ENCODE measurements at regions not wholly inside any gene's neighbourhood (a gene's known extent, or its start where the extent isn't known, plus 50 kb on each side); places are given as distances from the start of the nearest gene placed in this dataset.

GRCh38 chr14:49221316-49221715 lies 364.9 kb downstream of the RPS29 start:
- H3K4me3 Mint-ChIP-seq = no peak overlapping the region
- H3K4me1 Mint-ChIP-seq = no peaks in the 10 kb centered on the region
- no peak for DNase-seq (ENCODE audit: low spot score in 2 of 2, unreplicated experiment in 2 of 2)
- H3K36me3 Mint-ChIP-seq = no peaks in the 10 kb centered on the region
- no peak overlapping the region for H3K27ac Mint-ChIP-seq
- peaks cover 3% of the 10 kb centered on the region for H3K27me3 Mint-ChIP-seq (ENCODE audit: low read depth)
- no peak for TF ChIP-seq CTCF (IDR thresholded peaks at IDR 0.05; ENCODE audit: unreplicated experiment)
- H3K9me3 Mint-ChIP-seq = no peaks in the 10 kb centered on the region

- no peak for DNase-seq (ENCODE audit: low spot score in 2 of 2, unreplicated experiment in 2 of 2)
- Mint-ChIP-seq H3K4me1 (no peaks in the 10 kb centered on the region), H3K4me3 (no peak overlapping the region), H3K36me3 (no peaks in the 10 kb centered on the region), H3K27me3 (ENCODE audit: low read depth) (peaks cover 3% of the 10 kb centered on the region), H3K9me3 (no peaks in the 10 kb centered on the region), H3K27ac (no peak overlapping the region)
- TF ChIP-seq CTCF (IDR thresholded peaks at IDR 0.05; ENCODE audit: unreplicated experiment) = no peak
Observed at GRCh38 chr14:49220492-49220891, 365.7 kb downstream of the RPS29 start.

GRCh38 chr14:49218436-49219092 lies 367.6 kb downstream of the RPS29 start:
- Mint-ChIP-seq H3K27me3 (ENCODE audit: low read depth) (peaks cover 3% of the 10 kb centered on the region), H3K4me1 (no peaks in the 10 kb centered on the region), H3K36me3 (no peaks in the 10 kb centered on the region), H3K9me3 (no peaks in the 10 kb centered on the region), H3K27ac (no peak overlapping the region), H3K4me3 (no peak overlapping the region)
- no peak for TF ChIP-seq CTCF (IDR thresholded peaks at IDR 0.05; ENCODE audit: unreplicated experiment)
- no peak for DNase-seq (ENCODE audit: low spot score in 2 of 2, unreplicated experiment in 2 of 2)

GRCh38 chr14:49212721-49213120 lies 373.5 kb downstream of the RPS29 start:
- no peaks in the 10 kb centered on the region for H3K9me3 Mint-ChIP-seq
- H3K27me3 Mint-ChIP-seq (ENCODE audit: low read depth) = no peaks in the 10 kb centered on the region
- no peaks in the 10 kb centered on the region for H3K36me3 Mint-ChIP-seq
- no peak for DNase-seq (ENCODE audit: low spot score in 2 of 2, unreplicated experiment in 2 of 2)
- H3K4me1 Mint-ChIP-seq = peaks cover 9% of the 10 kb centered on the region
- H3K4me3 Mint-ChIP-seq = no peak overlapping the region
- TF ChIP-seq CTCF (IDR thresholded peaks at IDR 0.05; ENCODE audit: unreplicated experiment) = no peak
- H3K27ac Mint-ChIP-seq = no peak overlapping the region

GRCh38 chr14:49209416-49209815 lies 376.8 kb downstream of the RPS29 start:
- no peak for DNase-seq (ENCODE audit: low spot score in 2 of 2, unreplicated experiment in 2 of 2)
- H3K9me3 Mint-ChIP-seq = no peaks in the 10 kb centered on the region
- H3K27me3 Mint-ChIP-seq (ENCODE audit: low read depth) = no peaks in the 10 kb centered on the region
- H3K36me3 Mint-ChIP-seq = no peaks in the 10 kb centered on the region
- no peak overlapping the region for H3K27ac Mint-ChIP-seq
- TF ChIP-seq CTCF (IDR thresholded peaks at IDR 0.05; ENCODE audit: unreplicated experiment) = no peak
- peaks cover 23% of the 10 kb centered on the region for H3K4me1 Mint-ChIP-seq
- H3K4me3 Mint-ChIP-seq = no peak overlapping the region

GRCh38 chr14:49206828-49207227 lies 379.4 kb downstream of the RPS29 start:
- no peak overlapping the region for H3K4me3 Mint-ChIP-seq
- H3K27ac Mint-ChIP-seq = no peak overlapping the region
- DNase-seq (ENCODE audit: low spot score in 2 of 2, unreplicated experiment in 2 of 2) = no peak
- H3K36me3 Mint-ChIP-seq = no peaks in the 10 kb centered on the region
- peaks cover 4% of the 10 kb centered on the region for H3K27me3 Mint-ChIP-seq (ENCODE audit: low read depth)
- TF ChIP-seq CTCF (IDR thresholded peaks at IDR 0.05; ENCODE audit: unreplicated experiment) = no peak
- no peaks in the 10 kb centered on the region for H3K9me3 Mint-ChIP-seq
- peaks cover 23% of the 10 kb centered on the region for H3K4me1 Mint-ChIP-seq
